ENCODE measurements at regions not wholly inside any gene's neighbourhood (a gene's known extent, or its start where the extent isn't known, plus 50 kb on each side); places are given as distances from the start of the nearest gene placed in this dataset.

- TF ChIP-seq, protein P1, sequence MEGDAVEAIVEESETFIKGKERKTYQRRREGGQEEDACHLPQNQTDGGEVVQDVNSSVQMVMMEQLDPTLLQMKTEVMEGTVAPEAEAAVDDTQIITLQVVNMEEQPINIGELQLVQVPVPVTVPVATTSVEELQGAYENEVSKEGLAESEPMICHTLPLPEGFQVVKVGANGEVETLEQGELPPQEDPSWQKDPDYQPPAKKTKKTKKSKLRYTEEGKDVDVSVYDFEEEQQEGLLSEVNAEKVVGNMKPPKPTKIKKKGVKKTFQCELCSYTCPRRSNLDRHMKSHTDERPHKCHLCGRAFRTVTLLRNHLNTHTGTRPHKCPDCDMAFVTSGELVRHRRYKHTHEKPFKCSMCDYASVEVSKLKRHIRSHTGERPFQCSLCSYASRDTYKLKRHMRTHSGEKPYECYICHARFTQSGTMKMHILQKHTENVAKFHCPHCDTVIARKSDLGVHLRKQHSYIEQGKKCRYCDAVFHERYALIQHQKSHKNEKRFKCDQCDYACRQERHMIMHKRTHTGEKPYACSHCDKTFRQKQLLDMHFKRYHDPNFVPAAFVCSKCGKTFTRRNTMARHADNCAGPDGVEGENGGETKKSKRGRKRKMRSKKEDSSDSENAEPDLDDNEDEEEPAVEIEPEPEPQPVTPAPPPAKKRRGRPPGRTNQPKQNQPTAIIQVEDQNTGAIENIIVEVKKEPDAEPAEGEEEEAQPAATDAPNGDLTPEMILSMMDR (conservative IDR thresholded peaks at IDR 0.05; ENCODE audit: low read depth, low read length), result no peak
- TF ChIP-seq EZH2 (IDR thresholded peaks at IDR 0.05; ENCODE audit: low read length, unreplicated experiment), result no peak
Observed at GRCh38 chr2:220044383-220044782, 417.0 kb downstream of the SLC4A3 start.
